HEK293T (cell line): ENCODE measurements at regions not wholly inside any gene's neighbourhood (a gene's known extent, or its start where the extent isn't known, plus 50 kb on each side); places are given as distances from the start of the nearest gene placed in this dataset.

Experiments
- CTCF ChIA-PET: fragments of 350-600 bp; formaldehyde crosslinking; extraction: SDS; loops from one replicate; lab custom pipeline; 2021; ENCODE audit warnings: antibody characterized with exemption, inconsistent platforms; lab: Yijun Ruan, JAX
- POLR2A ChIA-PET: fragments of 350-600 bp; formaldehyde crosslinking; extraction: SDS; loops from one replicate; lab custom pipeline; 2020; ENCODE audit warnings: antibody characterized with exemption, inconsistent platforms; lab: Yijun Ruan, JAX
- DNase-seq: peaks from one replicate; pipeline ENCODE4 v3.0.0; 2012; ENCODE audit warnings: mixed read lengths; ENCODE audit errors: extremely low spot score
- ARNT ChIP-seq: fragments of 450-650 bp; IDR thresholded peaks from 2 replicates; pipeline ENCODE4 v1.6.1; 2017; ENCODE audit warnings: mild to moderate bottlenecking
- BHLHE40 ChIP-seq: fragments of 450-650 bp; IDR thresholded peaks from 2 replicates; pipeline ENCODE4 v1.6.1; 2016; ENCODE audit warnings: mild to moderate bottlenecking, moderate library complexity, borderline replicate concordance
- CTBP1 ChIP-seq: fragments of 450-650 bp; IDR thresholded peaks from 2 replicates; pipeline ENCODE4 v1.6.1; 2016; ENCODE audit warnings: borderline replicate concordance
- ELF4 ChIP-seq: fragments of 450-650 bp; IDR thresholded peaks from 2 replicates; pipeline ENCODE4 v1.6.1; 2017; ENCODE audit warnings: antibody characterized with exemption
- FOXA1 ChIP-seq: fragments of 450-650 bp; IDR thresholded peaks from 2 replicates; pipeline ENCODE4 v1.6.1; 2016; ENCODE audit warnings: mild to moderate bottlenecking
- FOXK2 ChIP-seq: fragments of 450-650 bp; IDR thresholded peaks from 2 replicates; pipeline ENCODE4 v1.6.1; 2016; ENCODE audit warnings: mild to moderate bottlenecking
- FOXM1 ChIP-seq: fragments of 450-650 bp; IDR thresholded peaks from 2 replicates; pipeline ENCODE4 v1.6.1; 2017; ENCODE audit warnings: mild to moderate bottlenecking, borderline replicate concordance
- HDGF ChIP-seq: fragments of 450-650 bp; IDR thresholded peaks from 2 replicates; pipeline ENCODE4 v1.6.1; 2017; ENCODE audit warnings: antibody characterized with exemption, borderline replicate concordance
- L3MBTL2 ChIP-seq: fragments of 450-650 bp; conservative IDR thresholded peaks from 2 replicates; pipeline ENCODE4 v1.6.1; 2016; ENCODE audit warnings: mild to moderate bottlenecking
- LEF1 ChIP-seq: fragments of 450-650 bp; IDR thresholded peaks from 2 replicates; pipeline ENCODE4 v1.6.1; 2017; ENCODE audit warnings: mild to moderate bottlenecking, borderline replicate concordance
- NFRKB ChIP-seq: fragments of 450-650 bp; IDR thresholded peaks from 2 replicates; pipeline ENCODE4 v1.6.1; 2016; ENCODE audit warnings: mild to moderate bottlenecking, moderate library complexity
- PKNOX1 ChIP-seq: fragments of 450-650 bp; IDR thresholded peaks from 2 replicates; pipeline ENCODE4 v1.6.1; 2016
- SP1 ChIP-seq: fragments of 450-650 bp; IDR thresholded peaks from 2 replicates; pipeline ENCODE4 v1.6.1; 2017
- SUZ12 ChIP-seq: fragments of 450-650 bp; IDR thresholded peaks from 2 replicates; pipeline ENCODE4 v1.6.1; 2016; ENCODE audit warnings: mild to moderate bottlenecking
- TARDBP ChIP-seq: fragments of 450-650 bp; IDR thresholded peaks from 2 replicates; pipeline ENCODE4 v1.6.1; 2016
- ZNF384 ChIP-seq: fragments of 450-650 bp; IDR thresholded peaks from 2 replicates; pipeline ENCODE4 v1.6.1; 2016

DNA sequence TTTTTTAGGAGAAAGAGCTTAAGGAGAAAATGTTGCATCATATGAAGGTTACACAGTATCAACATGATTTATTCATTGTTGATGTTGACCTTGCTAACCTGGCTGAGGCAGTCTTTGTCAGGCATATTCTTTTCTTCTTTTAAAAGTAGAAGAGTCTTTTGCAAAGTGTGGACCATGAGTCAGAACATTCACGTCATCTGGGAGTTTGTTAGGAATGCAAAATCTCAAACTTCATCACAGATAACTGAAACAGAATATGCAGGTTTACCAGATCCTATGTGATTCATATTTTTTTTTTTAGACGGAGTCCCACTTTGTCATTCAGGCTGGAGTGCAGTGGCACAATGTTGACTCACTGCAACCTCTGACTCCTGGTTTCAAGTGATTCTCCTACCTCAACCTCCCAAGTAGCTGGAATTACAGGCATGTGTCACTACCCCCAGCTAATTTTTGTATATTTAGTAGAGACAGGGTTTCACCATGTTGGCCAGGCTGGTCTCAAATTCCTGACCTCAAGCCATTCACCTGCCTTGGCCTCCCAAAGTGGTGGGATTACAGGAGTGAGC, 530.4 kb upstream of the BTBD3 start:
- ChIA-PET CTCF (no interaction called here), POLR2A (no interaction called here)
- DNase-seq = no peak
- no peak for TF ChIP-seq LEF1
- no peak for TF ChIP-seq SUZ12
- no peak for TF ChIP-seq SP1
- TF ChIP-seq PKNOX1 = no peak
- TF ChIP-seq TARDBP = no peak
- no peak for TF ChIP-seq NFRKB
- no peak for TF ChIP-seq CTBP1

DNA sequence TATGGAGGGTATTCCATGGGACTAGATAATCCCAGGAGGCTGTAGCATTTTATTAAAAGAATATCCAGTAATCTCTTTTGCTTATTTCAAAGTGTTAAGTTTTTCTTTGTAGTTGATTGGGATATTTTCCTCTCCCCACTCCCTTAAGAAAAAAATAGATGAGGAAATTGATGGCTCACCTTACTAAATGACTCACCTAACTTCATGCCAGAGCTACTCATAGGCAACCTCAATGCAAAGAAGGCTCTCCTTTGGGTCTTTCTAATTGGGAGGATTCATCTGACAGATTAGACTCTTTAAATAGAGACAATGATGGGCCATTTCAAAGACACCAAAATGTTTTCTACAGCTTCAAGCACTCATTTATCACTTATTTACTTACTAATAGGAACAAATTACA, 528.5 kb upstream of the BTBD3 start:
- CTCF ChIA-PET = no interaction called here
- no peak for TF ChIP-seq TARDBP
- TF ChIP-seq FOXK2 = no peak
- TF ChIP-seq HDGF = no peak
- TF ChIP-seq BHLHE40 = no peak
- no peak for TF ChIP-seq SUZ12
- TF ChIP-seq PKNOX1 = no peak
- TF ChIP-seq FOXA1 = no peak
- TF ChIP-seq FOXM1 = no peak
- no peak for TF ChIP-seq NFRKB
- no peak for TF ChIP-seq L3MBTL2
- DNase-seq = no peak
- POLR2A ChIA-PET = no interaction called here

- TF ChIP-seq ZNF384 (no peak), FOXA1 (no peak), ARNT (no peak), HDGF (no peak), PKNOX1 (no peak), NFRKB (no peak)
- ChIA-PET CTCF (no interaction called here), POLR2A (no interaction called here)
- no peak for DNase-seq
These were observed 526.1 kb upstream of the BTBD3 start for GRCh38 chr20:11391591-11391990.

DNA sequence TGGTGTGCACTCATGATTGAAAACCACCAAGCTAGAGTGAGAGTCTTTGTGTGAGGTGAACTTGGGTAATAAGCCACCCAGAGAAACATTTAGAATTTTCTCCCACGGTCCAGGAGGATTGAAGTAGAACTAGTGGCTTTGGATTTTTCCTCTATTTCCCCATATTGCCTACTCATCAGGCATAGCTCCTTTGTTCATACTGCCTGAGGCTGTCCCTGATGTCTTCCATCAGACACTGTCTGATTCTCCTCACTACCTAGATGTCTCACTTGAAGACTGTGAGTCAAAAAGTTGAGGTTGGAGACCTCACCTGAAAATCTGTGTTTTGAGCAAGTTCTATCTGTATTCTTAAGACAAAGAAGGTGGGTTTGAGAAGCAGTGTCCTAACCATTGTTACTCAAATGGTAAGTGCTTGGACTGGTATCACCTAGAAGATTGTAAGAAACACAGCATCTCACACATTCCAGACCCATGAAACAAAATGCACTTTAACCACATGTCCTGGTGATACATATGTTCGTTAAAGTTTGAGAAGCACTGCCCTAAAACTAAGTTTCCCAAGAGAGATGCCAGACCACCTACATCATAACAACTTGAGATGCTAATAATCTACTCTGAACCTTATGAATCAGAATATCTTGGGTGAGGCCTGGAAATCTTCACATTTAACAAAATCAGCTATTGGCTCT, 523.4 kb upstream of the BTBD3 start:
- no peak for DNase-seq
- TF ChIP-seq LEF1 (no peak), ZNF384 (no peak)
- ChIA-PET POLR2A (no interaction called here), CTCF (no interaction called here)

GRCh38 chr20:11395581-11395980, 522.1 kb upstream of the BTBD3 start:
- ChIA-PET CTCF (no interaction called here), POLR2A (no interaction called here)
- TF ChIP-seq NFRKB = no peak
- no peak for TF ChIP-seq HDGF
- TF ChIP-seq SP1 = no peak
- no peak for TF ChIP-seq TARDBP
- TF ChIP-seq LEF1 = no peak
- TF ChIP-seq CTBP1 = no peak
- TF ChIP-seq BHLHE40 = no peak
- no peak for DNase-seq

DNA sequence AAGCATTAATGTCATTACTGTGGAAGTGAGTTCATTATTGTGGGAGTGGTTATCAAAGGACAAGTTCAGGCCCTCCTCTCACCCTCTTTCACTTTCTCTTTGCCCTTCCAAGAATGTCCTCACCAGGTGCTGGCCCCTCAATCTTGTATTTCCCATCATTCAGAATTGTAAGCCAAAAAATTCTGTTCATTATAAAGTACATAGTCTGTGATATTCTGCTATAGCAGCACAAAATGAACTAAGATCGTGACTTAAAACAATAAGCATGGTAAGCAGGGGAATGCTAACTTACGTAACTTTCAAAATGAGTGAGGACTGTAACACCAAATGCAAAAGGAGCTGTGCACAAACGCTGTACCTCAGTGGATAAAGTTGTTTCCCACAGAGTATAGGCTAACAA, 515.7 kb upstream of the BTBD3 start:
- DNase-seq = no peak
- POLR2A ChIA-PET = no interaction called here
- CTCF ChIA-PET = no interaction called here
- TF ChIP-seq ARNT = no peak
- TF ChIP-seq HDGF = no peak
- no peak for TF ChIP-seq FOXK2
- TF ChIP-seq TARDBP = no peak
- no peak for TF ChIP-seq FOXA1
- no peak for TF ChIP-seq SUZ12
- no peak for TF ChIP-seq L3MBTL2
- TF ChIP-seq BHLHE40 = no peak
- no peak for TF ChIP-seq ZNF384
- TF ChIP-seq LEF1 = no peak
- TF ChIP-seq ELF4 = no peak
- no peak for TF ChIP-seq SP1
- TF ChIP-seq PKNOX1 = no peak
- TF ChIP-seq CTBP1 = no peak
- no peak for TF ChIP-seq NFRKB
- no peak for TF ChIP-seq FOXM1
